Pons (tissue), 1 donor: ENCODE measurements at regions not wholly inside any gene's neighbourhood (a gene's known extent, or its start where the extent isn't known, plus 50 kb on each side); places are given as distances from the start of the nearest gene placed in this dataset.

Experiments used
- DNase-seq: peaks from one replicate; pipeline ENCODE4 v3.0.0-alpha.2; 2016; ENCODE audit warnings: low spot score

DNA sequence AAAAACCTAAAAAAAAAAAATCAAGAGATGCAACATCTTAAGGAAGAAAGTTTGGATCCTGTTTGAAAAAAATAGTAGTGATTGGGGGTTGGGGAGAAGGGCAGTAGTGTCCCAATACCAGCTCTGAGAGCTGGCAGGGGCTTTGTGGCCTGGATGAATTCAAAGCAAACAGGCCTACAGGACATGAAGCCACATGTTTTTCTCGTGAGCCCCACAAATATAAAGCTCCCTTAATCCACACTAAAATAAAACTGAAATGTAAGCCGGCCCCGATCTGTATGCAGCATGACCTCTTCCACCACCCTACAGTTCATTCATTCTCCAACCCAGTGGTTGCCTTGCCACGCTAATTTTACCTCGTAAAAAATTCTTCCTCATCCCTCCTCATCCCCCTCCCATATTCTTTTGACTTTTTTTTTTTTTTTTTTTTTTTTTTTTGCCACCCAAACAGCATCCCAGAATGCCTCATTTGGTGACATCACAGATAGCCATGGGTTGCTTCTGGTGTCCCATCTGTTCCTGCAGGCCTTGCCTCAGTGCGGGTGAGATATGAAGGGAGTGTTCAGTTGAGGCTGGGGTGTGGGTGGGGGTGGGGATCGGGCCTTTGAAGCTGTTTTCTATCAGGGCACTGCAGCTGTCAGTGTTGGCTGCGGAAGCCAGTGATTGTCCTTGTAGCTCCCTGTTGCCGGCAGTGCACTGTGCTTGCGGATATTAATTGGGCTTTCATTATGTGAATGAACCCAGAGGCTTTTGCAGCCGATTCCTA, 81.6 kb upstream of the NFIB start:
- peak; percentile 89 for DNase-seq

DNA sequence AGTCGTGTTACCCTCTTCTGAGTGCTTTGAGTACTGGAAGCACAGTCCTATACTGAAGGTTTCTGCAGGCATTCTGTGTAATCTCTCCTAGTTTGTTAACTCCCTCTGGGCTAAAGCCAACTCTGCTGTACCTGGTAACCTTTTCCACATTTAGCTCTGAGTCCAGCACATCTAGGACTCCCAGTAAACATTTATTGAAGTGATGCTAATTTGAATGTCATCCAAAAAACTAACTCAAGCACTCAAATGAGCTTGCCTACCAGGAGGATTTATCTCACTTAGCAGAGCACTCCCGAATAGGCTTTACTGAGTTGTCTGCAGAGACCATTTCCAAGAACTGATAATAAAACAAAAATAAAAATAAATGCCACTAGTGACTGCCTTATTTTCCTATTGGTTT, 79.5 kb upstream of the NFIB start:
- DNase-seq, result no peak

DNA sequence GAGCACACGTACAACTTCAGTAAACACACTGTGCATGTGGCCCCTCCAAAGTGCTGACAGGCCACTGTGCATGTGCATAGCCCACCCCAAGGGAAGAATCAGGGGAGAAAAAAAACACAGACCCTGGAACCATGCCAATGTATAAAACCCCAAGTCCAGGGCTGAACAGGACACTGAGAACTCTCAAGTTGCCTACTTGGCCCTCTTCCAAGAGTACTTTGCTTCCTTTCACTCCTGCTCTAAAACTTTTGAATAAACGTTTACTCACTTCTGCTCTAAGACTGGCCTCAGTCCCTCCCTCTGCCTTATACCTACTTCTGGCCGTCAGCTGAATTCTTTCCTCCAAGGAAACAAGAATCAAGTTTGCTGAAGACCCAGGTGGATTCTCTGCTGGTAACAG, 77.7 kb upstream of the NFIB start:
- DNase-seq, result no peak

DNA sequence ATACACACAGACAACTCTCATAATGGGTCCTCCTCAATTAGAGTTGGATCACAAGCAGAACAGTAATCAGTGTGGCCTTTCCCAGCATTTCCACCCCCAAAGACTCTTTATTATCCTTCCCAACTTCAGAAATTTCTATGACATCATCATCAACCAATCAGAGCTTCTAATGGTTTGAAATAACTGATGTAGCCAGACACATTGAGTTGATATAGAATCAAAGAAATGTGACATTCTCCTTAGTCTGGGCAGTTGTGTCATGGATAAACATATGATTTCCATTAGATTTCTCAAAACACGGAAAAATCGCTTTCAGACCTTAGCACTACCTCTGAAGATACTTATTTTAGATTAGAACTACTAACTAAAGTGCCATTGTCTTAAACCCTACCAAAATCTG, 75.7 kb upstream of the NFIB start:
- no peak for DNase-seq

DNA sequence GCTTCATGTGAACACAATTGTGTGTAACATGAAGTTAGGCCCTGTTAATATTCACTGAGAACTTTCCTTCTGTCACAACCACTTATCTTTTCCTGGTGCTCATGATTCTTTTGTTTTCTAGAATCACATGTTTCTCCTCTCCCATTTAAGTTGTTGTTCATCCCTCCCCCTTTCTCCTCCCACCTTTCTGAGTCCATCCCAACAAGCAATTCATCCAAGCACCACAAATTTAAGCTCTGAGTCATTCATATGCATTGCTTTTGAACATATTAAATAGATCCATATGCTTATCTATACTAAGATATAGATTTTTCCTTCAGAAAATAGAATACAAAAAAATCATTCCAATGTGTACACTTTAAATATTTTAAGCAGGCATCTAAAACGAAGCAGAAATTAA, 75.2 kb upstream of the NFIB start:
- DNase-seq, result no peak

DNA sequence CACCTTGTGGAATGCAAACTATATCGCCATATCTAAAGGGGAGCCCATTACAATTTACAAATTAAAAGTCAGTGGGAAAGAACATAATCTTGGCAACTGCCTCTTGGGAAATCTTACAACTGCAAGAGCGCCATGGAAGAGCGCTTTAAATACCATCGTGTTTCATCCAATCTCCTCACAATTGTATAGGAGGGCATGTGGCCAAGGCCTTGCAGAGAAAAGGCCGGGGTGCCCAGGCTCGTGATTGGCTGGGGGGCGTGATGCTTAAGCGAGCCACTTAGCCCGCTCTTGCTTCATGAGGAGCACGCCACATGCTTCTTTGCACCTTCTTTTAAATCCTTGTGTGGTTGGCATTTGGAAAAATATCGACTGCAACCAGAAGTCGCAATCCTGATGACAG, 69.8 kb upstream of the NFIB start:
- DNase-seq, result no peak

DNA sequence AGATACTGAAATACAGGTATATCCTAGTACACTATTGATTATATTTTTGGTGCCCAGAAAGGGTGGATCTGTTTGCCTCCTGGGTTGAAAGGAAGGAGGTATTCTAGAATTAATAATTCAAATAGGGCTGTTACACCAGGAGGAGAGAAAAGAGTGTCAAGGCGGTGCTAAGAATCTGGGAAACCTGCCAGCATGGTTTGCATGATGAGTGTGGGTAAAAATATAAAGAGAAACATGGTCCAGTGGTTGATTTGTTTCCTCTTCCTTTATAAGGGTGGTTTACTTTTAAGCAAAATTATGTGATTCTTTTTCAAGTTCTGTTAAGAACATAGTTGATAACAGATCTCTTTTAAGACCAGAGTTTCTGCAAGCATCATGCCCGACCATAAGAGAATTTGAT, 69.4 kb upstream of the NFIB start:
- no peak for DNase-seq

DNA sequence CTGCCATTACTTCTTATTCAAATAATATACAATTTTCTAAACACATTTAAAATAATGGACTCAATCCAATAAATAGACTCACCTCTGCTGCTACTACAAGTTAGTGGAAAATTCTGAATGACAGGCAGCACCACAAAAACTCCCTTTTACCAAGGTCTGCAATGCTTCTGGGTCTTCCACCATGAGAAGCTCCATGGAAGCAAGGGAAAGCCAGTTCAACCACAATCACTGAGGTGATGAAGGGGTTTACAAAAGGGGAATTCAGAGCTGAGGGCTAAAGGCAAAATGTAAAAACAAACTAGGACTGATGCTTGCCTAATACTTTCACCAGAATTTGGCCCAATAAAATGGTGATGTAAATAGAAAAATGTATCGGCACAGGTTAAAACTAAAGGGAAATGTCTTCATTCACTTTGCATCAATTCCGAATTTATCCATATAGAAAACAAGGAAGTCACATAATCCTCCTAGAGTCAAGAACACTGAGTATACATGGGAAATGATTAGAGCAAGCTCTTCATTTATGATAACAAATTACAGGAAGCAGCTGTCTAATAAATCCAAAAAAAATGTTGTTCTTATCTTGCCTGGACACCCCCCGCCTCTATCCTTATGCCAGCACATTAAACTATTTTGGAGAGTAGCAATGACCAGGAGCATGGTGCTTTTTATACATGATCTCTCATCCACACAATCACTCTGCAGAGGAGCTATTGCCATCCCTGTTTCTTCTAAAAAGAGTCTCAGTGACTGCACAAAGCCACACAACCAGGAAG, 66.3 kb upstream of the NFIB start:
- no peak for DNase-seq

DNA sequence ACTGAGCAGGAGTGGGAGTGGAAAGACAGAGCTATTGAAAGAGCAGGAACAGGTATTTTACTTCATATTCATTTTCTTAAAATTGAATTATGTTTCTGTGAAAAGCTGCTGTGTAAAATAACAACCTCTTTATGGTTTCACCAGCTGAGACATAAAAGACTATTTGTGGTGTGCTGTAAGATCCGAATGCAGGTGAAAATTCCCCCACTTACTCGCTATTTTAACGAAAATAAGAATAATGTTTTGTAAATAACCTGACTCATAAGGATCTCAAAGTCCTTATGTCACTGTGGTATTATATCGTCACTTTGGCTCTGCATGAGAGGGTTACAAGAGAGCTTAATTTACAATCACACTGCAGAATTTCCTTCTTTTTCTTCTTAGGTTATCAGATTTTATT, 65.3 kb upstream of the NFIB start:
- DNase-seq, result no peak

DNA sequence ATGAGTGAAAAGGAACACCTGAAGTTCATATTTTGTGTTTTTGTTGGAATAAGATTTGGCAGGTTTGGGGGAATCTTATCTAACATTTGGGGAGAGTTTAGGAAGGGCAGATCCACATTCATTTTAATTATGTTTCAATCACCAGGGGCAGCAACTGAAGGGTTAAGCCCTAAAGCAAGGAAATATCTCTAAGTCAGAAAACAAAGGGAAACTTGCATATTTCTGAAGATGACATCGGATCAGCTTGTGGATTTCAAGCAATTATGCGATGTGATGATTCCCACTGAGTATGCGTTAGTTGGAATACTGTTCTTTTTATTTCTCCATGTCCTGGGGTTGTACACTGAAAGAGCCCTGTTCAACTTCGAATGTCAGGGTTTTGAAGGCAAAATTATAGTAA, 59.8 kb upstream of the NFIB start:
- DNase-seq, result no peak

DNA sequence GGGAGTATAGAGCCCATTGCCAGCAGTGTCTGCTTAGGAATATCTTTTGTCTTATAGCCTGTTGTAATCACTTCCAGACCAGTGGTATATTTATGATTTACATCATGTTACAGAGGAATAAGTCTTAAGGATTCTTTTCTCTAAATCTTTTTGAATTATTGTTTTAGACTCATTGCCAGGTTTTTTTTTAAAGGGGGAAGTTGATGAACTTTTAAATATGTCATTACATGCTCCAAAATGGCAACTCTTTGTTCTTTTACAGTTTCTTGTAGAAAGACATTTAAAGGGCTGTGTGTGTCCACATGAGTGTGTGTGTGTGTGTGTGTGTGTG, 59.4 kb upstream of the NFIB start:
- no peak for DNase-seq

DNA sequence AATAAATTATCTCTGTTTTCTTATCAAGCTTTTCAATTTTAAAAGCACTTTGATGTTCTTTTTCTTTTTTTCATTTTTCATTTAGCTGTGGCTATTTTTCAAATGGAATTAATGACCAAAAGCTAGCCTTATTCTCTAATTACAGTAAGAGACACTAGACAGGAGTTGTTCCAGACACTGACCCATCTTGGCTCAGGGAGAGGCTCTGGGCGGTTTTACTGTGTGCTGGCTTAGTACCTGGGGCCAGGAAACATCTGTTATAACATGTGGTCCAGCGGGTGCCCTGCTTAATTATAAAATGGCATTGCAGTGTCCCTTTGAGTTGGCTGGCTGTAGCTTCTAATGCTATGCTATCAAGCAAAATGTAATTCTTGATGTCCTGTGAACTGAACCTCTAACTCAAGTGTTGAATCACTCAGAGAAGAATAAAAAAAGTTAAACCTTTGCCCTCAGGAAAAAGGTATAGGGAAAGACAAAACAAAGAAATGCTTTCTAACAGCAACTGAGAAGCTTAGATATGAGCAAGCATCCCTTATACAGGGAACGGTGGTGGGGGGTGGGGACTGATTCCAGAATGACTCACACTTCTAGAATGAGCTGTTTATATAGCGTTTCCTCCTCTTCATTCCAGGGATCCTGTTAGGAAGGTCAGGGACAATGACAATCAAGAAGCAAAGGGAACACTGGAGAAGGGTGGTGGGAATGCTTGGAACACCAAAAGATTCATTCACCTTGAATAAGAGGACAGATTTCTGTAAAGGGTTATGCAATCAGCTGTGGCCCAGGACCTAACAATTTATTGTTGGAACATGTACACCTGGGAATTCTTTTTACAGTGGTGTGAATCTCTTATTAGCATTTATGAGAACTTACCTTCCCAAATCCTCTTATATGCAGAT, 58.7 kb upstream of the NFIB start:
- DNase-seq, result peak; percentile 16

DNA sequence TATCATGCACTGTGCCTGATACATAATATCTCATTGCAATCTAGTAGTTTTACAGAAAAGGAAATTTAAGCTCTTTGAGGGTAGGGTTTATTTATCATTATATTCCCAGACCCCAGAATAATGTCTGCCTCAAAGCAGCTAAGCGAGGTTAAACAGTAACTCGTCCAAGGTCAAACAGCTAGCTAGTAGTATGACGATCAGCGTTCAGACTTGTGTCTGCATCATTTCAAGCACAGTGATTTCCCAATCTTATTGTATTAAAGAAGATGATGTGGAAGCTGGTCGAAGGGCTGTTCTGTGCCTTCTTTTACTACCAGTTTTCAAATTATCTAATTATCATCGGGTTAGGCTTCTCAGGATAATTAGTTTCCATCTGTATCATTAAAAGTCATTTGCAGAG, 55.1 kb upstream of the NFIB start:
- no peak for DNase-seq

DNA sequence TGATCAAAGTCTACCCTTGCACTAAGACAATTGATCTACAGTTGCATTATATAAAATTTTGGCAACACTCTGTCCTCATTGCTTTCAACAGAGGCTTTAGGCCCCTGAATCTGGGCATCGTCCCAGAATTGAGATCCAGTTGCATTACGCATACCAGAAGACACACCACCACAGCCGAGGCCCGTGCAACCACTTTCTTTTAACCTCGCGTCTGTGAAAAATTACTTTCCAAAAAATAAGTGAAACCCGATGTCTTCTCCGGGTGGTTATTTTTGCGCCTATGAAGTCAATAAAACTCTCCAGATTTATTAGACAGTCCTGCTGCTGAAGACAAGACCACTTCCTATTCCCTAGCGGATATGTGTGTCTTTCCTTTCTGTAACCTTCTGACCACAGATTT, 52.1 kb upstream of the NFIB start:
- no peak for DNase-seq

DNA sequence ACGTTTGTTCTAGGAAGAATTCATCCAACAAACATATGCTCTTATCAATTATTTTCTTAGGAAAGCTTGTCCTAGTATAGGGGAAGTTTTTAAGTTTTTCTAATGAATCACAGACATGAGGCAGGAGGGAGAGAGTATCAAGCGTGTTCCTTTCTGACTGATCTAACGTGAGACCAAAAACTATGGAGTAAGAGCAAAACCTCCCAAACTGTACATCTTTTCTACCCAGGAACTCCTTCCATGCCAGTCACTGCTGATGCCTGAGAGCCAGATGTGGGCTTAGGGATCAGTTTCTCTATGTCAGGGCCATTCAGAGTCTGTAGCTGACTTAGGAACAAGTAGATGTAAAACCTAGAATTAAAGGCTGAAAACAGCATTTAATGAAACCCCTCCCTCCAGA, 51.7 kb upstream of the NFIB start:
- no peak for DNase-seq
